Keratinocyte (primary cell): ENCODE measurements at regions not wholly inside any gene's neighbourhood (a gene's known extent, or its start where the extent isn't known, plus 50 kb on each side); places are given as distances from the start of the nearest gene placed in this dataset.

Experiments
- DNase-seq: peaks from one replicate; pipeline ENCODE4 v3.0.0-alpha.2; 2011; ENCODE audit warnings: low read depth, missing footprints, low spot score
- FAIRE-seq: peaks from 2 replicates; lab custom pipeline; 2011; peaks lifted over from hg19 to GRCh38; lab: Jason Lieb, UNC
- H2AFZ ChIP-seq: 2 replicates; pipeline ENCODE4 v1.6.0; 2012; ENCODE audit warnings: low read length, control low read depth, inconsistent platforms; ENCODE audit not compliant: control insufficient read depth
- H3K27ac ChIP-seq: 2 replicates; pipeline ENCODE4 v1.5.1; 2011; ENCODE audit warnings: low read length; ENCODE audit not compliant: control insufficient read depth, insufficient read depth
- H3K27me3 ChIP-seq: 3 replicates; pipeline ENCODE4 v1.6.0; 2011; ENCODE audit warnings: low read length; ENCODE audit not compliant: control insufficient read depth, insufficient read depth; ENCODE audit errors: extremely low read depth
- H3K36me3 ChIP-seq, 2 experiments: 2 replicates in 1 of 2; 3 replicates in 1 of 2; pipeline ENCODE4 v1.5.1; 2011; ENCODE audit warnings: low read length in 2 of 2, mild to moderate bottlenecking in 1 of 2; ENCODE audit not compliant: control insufficient read depth in 2 of 2, insufficient read depth in 2 of 2; ENCODE audit errors: extremely low read depth in 1 of 2
- H3K4me1 ChIP-seq: 3 replicates; pipeline ENCODE4 v1.5.1; 2011; ENCODE audit warnings: low read length; ENCODE audit not compliant: control insufficient read depth, insufficient read depth; ENCODE audit errors: extremely low read depth
- H3K4me2 ChIP-seq: 3 replicates; pipeline ENCODE4 v1.6.0; 2011; ENCODE audit warnings: low read depth, low read length; ENCODE audit not compliant: control insufficient read depth, insufficient read depth; ENCODE audit errors: extremely low read depth
- H3K4me3 ChIP-seq, 3 experiments: fragments of 200-600 bp in 1 of 3; sonication (generic) in 1 of 3; 2 replicates in 2 of 3; 3 replicates in 1 of 3; pipeline ENCODE4 v1.5.1; 2011 to 2016; ENCODE audit warnings: low read length in 3 of 3, mild to moderate bottlenecking in 3 of 3, control low read depth in 2 of 3, inconsistent platforms in 1 of 3, low read depth in 1 of 3, mixed read lengths in 1 of 3, mixed run types in 1 of 3, moderate library complexity in 1 of 3; ENCODE audit not compliant: control insufficient read depth in 2 of 3, insufficient read depth in 2 of 3; ENCODE audit errors: extremely low read depth in 1 of 3
- H3K79me2 ChIP-seq: 2 replicates; pipeline ENCODE4 v1.6.0; 2012; ENCODE audit warnings: low read length; ENCODE audit not compliant: control insufficient read depth, insufficient read depth
- H3K9ac ChIP-seq: 3 replicates; pipeline ENCODE4 v1.6.0; 2011; ENCODE audit warnings: low read length; ENCODE audit not compliant: control insufficient read depth, insufficient read depth; ENCODE audit errors: extremely low read depth
- H3K9me1 ChIP-seq: 3 replicates; pipeline ENCODE4 v1.6.0; 2011; ENCODE audit warnings: low read length; ENCODE audit not compliant: control insufficient read depth, insufficient read depth; ENCODE audit errors: extremely low read depth
- H3K9me3 ChIP-seq: 2 replicates; pipeline ENCODE4 v1.5.1; 2012; ENCODE audit warnings: low read depth, low read length; ENCODE audit not compliant: control insufficient read depth
- H4K20me1 ChIP-seq: 3 replicates; pipeline ENCODE4 v1.6.0; 2011; ENCODE audit warnings: low read length; ENCODE audit not compliant: control insufficient read depth, insufficient read depth; ENCODE audit errors: extremely low read depth
- CTCF ChIP-seq, 3 experiments: IDR thresholded peaks in 1 of 3; conservative IDR thresholded peaks in 1 of 3; optimal IDR thresholded peaks in 1 of 3; 2 replicates in 2 of 3; 3 replicates in 1 of 3; pipeline versions ENCODE3 to v1.5.1; 2011; ENCODE audit warnings: low read length in 3 of 3, mild to moderate bottlenecking in 3 of 3, moderate library complexity in 2 of 3, control low read depth in 1 of 3, inconsistent platforms in 1 of 3; ENCODE audit not compliant: insufficient read depth in 2 of 3; ENCODE audit errors: extremely low read depth in 1 of 3
- EZH2 ChIP-seq: IDR thresholded peaks from one replicate; pipeline ENCODE4 v1.6.1; 2012; ENCODE audit warnings: inconsistent platforms, mild to moderate bottlenecking, low read length, moderate library complexity
- dilution Hi-C: fragments of 300-500 bp; cut with MboI; formaldehyde crosslinking; loops from one replicate; pipeline ENCODE4 v1.7.0; 2020; ENCODE audit warnings: low sequenced_read_pairs; ENCODE audit not compliant: extremely low pct_ligation_motif_present

- H3K9ac ChIP-seq, result peak overlapping the region; percentile 76
- dilution Hi-C loops, result no loop called here
Observed at GRCh38 chr20:53752583-53752970, 158.9 kb upstream of the ZNF217 start.

GRCh38 chr20:53751620-53752318 is 158.1 kb upstream of the ZNF217 start:
- H4K20me1 ChIP-seq, result no peaks in the 10 kb centered on the region
- no peaks in the 10 kb centered on the region for H3K27me3 ChIP-seq
- peaks cover 59% of the 10 kb centered on the region for H3K4me1 ChIP-seq

More at GRCh38 chr20:53752583-53752970, 158.9 kb upstream of the ZNF217 start:
- DNase-seq (no peak), FAIRE-seq (no peak)
- Histone ChIP-seq H3K27me3 (no peaks in the 10 kb centered on the region), H3K4me2 (peak overlapping the region; percentile 64), H4K20me1 (no peaks in the 10 kb centered on the region), H3K9me1 (no peaks in the 10 kb centered on the region), H3K79me2 (no peaks in the 10 kb centered on the region), H2AFZ (peak overlapping the region; percentile 29), H3K36me3 (no peaks in the 10 kb centered on the region), H3K4me3 (no peak overlapping the region), H3K9me3 (no peaks in the 10 kb centered on the region), H3K4me1 (peaks cover 63% of the 10 kb centered on the region), H3K27ac (peak overlapping the region; percentile 98)
- no peak for TF ChIP-seq EZH2
- TF ChIP-seq CTCF (optimal IDR thresholded peaks at IDR 0.05 in 1 of 3, IDR thresholded peaks at IDR 0.05 in 1 of 3, conservative IDR thresholded peaks at IDR 0.05 in 1 of 3; ENCODE audit: extremely low read depth in 1 of 3, insufficient read depth in 2 of 3, low read length in 3 of 3), result no peak

More at GRCh38 chr20:53751620-53752318, 158.1 kb upstream of the ZNF217 start:
- peak overlapping the region; percentile 98 for H3K27ac ChIP-seq
- dilution Hi-C loops, result no loop called here
- no peak overlapping the region for H3K4me3 ChIP-seq
- no peaks in the 10 kb centered on the region for H3K9me3 ChIP-seq
- TF ChIP-seq CTCF (optimal IDR thresholded peaks at IDR 0.05 in 1 of 3, IDR thresholded peaks at IDR 0.05 in 1 of 3, conservative IDR thresholded peaks at IDR 0.05 in 1 of 3; ENCODE audit: extremely low read depth in 1 of 3, insufficient read depth in 2 of 3, low read length in 3 of 3) (no peak), EZH2 (no peak)
- H3K9ac ChIP-seq, result peak overlapping the region; percentile 49
- H3K4me2 ChIP-seq, result peak overlapping the region; percentile 55
- H3K9me1 ChIP-seq, result no peaks in the 10 kb centered on the region
- FAIRE-seq (no peak), DNase-seq (no peak)
- H2AFZ ChIP-seq, result peak overlapping the region; percentile 56
- no peaks in the 10 kb centered on the region for H3K36me3 ChIP-seq
- no peaks in the 10 kb centered on the region for H3K79me2 ChIP-seq
